NCI-H460 (cell line): ENCODE measurements at regions not wholly inside any gene's neighbourhood (a gene's known extent, or its start where the extent isn't known, plus 50 kb on each side); places are given as distances from the start of the nearest gene placed in this dataset.

Experiments used
- DNase-seq: peaks from one replicate; pipeline ENCODE4 v3.0.0-alpha.2; 2016; ENCODE audit warnings: low read depth; ENCODE audit errors: extremely low read depth

DNA sequence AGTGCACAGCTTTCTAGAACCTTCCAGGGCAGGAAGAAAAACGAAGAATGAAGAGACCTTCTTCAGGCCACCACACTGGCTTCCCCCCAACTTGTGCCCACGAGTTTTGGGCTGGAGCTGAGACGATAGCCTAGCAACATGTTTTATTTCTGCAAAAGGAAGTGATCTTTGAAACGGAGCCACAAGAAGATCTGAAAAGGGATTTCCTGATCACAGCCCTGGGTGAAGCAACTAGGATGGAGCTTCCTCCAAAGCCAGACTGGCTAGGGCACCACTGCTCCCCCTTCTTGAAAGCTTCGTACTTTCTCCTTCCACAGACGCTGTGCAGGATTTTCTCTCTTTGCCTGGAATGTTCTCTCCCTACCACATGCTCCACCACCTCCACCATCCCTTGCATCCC lies 418.3 kb downstream of the MED13L start:
- DNase-seq, result no peak

DNA sequence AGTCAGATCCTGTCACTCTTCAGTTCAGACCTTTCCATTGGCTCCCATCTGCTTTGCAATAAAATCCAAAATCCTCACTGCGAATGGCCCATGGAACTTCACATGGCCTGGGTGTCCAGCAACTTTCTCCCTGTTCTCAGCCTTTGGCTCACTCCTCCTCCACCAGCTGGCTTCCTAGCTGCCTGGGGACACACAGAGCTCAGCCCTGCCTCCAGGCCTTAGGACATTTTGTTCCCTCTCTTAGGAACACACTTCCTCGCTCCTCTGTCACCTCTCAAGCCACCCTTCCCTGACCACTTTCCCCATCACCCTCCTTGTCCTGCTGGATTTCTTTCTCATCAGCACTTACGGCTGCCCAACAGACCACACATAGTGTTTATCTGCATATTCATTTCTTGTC lies 419.6 kb downstream of the MED13L start:
- no peak for DNase-seq

DNA sequence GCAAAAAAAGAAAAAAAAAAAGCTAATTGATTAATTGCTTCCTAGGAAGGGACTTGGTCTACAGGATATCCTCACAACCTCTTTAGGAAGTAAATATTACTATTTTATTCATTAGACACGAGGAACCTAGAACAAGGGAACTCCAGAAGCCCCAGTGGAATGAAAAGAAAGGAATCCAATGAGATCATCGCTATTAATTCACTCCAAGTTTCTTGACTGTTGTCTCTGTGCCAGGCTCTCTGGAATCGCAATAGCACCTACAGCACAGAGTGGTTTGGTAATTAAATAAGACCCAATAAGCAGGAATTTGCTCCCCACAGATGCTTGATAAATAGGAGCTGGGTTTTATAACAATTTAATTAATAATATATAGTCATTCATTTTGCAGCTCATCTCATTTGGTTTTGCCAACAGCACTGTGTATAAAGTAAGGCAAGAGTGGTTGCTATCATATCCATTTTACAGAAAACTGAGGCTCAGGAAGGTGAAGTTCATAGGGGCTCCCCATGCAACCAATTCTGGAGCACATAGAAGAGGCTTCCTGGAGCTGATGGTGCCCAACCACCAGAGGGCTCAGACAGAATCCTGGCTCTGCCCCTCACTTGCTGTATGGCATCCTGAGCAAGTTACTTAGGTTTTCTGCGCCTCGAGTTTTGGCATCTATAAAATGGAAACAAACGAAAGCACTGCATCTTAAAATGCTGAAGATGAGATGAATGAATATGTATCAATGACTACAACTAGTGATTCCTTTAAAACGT lies 420.2 kb downstream of the MED13L start:
- DNase-seq, result no peak

DNA sequence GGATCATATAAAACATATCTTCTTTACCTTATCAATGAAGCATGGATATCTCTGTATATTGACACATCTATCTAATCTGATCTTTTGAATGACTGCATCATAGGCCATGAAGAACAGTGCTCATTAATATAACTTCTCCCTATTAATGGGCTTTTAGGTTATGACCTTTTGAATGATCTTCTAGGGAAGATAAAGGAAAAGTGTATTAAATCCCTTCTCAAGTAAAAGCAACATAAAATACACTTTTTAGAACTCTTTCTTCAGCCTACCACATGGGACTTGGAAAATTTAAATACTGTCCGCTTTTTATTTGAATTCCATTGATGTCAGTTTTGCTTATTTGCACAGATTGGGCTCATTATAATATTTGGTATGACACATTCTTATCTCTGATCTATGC lies 425.4 kb downstream of the MED13L start:
- no peak for DNase-seq

DNA sequence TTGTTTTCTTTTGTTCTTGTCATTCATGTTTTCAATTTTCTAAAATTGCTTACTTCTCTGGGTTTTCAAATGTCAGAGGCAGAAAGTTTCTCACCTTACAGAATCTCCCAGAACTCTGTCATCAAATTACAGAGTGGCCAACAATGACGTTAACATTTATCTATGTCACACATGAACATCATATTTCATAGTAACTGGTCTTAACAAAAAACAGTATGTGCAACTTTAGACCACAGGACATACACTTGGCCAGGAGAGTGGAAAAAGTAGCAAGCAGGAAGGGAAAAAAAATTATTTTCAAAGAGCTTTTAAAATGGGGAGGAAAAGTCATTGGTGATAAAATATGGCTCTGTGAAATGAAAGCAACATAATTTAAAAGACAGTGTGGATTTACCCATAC lies 426.5 kb downstream of the MED13L start:
- DNase-seq, result no peak

DNA sequence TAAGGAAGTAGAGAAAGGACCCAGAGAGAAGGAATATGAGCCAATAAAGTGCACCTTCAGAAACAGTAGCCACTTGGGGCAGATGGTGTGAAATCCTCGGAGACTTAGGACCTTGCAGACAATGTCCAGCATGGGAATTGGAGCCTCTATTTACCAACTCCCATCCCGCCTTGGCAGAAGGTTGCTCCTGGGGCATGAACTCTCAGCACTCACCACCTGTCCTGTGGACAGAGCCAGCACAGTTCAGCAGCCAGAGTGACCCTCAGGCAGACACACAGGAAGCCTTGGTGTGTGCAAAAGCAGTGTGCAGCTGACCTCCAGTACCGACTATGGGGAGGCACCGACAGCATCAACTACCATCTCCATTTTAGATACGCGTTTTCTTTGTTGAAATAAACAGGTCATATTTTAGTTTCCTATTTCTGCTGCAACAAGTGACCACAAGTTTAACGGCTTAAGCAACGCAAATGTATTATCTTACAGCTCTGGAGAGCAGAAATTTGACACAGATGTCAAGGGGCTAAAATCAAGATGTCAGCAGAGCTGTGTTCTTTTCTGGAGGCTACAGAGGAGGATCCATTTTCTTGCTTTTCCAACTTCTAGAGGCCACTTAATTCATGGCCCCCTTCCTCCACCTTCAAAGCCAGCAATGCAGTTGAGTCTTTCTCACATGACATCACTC lies 428.1 kb downstream of the MED13L start:
- no peak for DNase-seq

DNA sequence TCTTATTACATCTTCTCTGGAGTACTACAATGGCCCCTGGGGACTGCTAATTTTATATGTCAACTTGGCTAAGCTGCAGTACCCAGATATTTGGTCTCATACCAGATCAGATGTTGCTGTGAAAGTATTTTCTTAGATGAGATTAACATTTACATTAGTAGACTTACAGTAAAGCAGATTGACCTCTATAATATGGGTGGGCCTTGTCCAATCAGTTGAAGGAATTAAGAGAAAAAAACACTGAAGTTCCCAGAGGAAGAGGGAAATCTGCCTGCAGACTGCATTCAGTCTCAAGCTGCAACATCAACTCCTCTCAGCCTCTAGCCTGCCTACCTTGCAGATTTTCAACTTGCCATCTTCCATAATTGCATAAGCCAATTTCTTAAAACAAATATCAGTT lies 430.1 kb downstream of the MED13L start:
- DNase-seq, result no peak

DNA sequence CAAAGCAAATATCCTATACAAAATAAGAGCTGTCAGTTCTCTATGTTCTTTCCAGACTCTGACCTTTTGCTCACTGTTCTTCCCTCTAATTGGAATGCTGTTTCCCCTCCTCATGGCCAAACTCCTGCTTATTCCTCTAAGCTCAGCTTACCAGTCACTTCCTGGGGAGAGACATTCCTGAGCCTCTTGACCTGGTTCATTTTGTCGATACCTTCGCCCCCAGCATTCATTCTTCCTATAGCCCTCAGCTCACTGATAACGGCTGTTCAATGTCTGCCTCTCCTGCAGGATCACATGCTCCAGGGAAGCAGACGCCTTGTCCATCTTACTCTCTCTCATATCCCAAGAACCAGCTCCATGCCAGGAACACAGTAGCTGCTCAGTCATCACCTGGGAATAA lies 431.0 kb downstream of the MED13L start:
- no peak for DNase-seq

DNA sequence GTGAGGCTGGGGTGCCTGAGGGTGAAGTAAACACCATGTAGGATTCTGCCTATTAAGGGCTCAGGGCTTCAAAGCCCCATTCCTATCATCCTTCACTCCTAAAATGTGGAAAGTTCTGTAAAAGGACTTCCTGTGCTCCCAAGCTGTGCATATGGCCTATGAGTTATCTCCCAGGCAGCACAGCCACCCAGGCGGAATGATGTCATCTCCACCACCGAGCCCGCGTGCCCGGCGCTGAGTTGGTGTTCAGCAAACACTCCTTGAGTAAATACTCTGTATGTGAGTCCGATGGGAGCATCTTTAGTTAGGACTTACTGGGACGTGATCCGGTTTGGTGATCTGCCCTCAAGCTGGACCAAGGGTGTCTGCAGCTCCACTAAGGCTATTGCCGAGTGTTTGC lies 437.3 kb downstream of the MED13L start:
- no peak for DNase-seq

DNA sequence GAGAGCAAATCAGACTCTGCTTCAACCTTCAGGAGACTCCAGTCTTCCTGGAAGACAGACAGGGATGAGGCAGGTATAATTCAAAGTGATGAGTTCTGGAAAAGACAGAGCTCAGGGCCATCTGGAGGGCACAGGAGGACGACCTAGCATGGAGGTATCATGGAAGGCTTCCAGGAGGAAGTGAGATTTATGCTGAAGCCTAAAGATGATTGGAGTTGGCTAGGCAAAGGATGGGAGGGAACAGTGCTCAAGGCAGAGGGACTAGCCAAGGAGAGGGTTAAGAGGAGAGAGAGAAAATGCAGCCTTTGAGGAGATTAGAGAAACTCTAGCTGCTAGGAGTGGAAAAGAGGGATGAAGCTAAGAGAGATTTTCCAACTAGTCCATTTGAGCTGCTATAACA lies 438.5 kb downstream of the MED13L start:
- DNase-seq, result no peak

DNA sequence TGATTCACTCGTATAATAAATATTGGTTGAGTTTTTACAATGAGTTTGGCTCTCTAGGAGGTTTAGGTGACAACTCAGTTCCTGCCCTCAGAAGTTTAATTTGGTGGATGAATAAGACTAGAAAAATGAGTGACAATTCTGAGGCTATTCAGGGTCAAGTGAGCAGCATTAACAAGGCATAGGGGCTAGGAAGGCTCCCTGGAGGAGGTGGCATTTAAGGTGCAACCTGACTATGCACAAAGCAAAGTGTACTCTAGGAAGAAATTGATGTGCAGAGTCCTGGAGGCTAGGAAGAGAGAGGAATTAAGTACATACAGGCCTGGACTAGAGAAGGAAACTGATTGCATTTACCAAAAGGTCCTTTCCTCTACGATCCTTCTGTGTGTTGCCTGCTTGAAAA lies 440.3 kb downstream of the MED13L start:
- DNase-seq, result no peak

DNA sequence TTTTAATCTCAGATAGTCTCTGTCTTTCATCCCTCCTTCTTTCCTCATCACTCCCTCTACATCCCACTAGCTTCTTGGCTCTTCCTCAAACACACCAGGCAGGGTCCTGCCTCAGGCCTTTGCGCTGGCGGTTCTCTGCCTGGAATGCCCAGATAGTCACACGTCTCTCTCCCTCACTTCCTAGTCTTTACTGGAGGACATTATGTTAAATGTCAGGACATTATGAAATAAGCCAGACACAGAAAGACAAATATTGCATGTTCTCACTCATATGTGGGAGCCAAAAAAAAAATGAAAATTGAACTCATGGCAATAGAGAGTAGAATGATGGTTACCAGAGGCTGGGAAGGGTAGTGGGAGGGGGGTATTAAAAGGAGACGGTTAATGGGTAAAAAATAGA lies 442.0 kb downstream of the MED13L start:
- no peak for DNase-seq

DNA sequence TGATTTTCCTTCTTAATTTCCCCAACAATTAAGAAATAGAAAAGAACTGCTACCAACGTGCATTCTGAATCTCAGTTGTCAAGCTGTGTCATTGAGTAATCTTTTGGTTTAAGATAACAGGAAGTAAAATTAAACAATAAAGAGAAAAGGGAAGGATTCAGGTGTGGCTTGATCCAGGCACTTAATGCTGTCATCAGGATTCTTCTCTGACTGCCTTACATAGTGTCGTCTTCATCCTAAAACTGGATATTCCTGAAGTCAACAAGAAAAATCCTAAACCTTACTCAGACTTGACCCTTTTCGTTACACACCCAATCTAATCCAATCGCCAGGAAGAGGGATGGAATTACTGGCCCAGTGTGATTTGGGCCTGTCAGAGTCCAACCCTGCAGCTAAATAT lies 443.8 kb downstream of the MED13L start:
- no peak for DNase-seq

DNA sequence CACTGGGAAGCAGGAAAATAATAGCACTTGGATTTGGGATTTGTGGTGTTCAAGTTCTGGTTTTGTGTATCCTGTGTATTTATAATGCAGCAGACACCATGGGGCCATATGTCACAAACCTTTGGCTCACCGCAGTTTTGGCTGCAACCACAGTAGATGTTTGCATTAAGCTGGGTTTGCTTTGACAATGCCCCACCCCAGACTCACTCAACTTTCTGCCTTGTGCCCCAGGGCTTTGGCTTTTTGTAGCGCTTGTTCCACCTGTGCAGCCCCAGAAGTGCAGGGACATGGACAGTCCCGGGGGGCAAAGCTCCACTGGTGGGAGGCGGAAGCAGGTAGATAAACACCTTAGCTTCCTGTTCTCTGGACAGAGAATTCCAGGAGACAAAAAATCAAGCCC lies 446.9 kb downstream of the MED13L start:
- DNase-seq, result no peak

DNA sequence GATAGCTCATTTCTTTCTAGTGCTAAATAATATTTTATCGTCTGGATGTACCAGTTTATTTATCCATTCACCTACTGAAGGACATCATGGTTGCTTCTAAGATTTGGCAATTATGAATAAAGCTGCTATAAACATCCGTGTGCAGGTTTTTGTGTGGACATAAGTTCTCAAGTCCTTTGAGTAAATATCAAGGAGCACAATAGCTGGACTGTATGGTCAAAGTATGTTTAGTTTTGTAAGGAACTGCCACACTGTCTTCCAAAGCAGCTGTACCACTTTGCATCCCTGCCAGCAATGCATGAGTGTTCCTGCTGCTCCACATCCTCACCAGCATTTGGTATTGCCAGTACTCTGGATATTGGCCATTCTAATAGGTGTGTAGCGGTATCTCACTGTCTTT lies 447.4 kb downstream of the MED13L start:
- no peak for DNase-seq

DNA sequence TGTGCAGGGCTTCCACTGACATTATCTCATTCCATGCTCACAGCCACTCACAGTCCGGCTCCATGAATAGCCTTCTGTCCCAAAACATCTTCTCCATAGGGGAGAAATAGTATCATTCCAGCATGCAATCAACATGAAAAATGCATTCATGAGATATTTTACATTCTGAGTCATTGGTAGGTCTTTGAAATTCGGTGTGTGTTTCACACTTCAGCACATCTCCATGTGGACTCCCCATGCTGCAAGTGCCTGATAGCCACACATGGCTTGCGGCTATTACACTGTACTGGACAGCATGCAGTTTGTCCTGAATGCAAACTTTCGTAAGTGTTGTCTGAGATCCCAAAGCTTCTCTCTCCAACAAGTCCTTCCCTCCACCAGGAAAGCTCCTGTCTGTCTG lies 449.3 kb downstream of the MED13L start:
- no peak for DNase-seq

DNA sequence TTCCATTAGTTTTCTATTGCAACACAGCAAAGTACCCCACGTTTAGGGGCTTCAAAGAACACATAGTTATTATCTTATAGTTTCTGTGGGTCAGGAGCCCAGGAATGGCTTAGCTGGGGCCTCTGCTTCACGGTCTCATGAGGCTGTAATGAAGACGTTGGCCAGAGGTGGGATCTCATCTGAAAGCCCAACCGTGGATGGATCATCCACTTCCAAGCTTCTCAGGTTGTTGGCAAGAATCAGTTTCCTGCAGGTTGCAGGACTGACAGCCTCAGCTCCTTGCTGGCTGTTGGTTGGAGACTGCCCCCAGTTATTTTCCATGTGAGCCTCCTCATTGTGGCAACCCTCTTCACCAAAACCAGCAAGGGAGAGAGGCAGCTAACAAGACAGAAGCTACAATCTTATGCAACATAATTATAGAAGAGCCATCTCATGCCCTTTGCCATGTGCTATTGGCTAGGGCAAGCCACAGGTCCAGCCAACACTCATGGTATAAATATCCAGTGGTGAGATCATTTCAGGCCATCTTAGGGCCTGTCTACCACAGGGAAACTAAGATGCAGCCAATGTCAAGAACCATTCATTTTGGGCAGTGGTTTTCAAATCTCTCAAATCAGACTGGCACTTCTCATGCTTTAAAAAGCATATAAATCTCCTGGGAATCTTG lies 452.4 kb downstream of the MED13L start:
- no peak for DNase-seq

DNA sequence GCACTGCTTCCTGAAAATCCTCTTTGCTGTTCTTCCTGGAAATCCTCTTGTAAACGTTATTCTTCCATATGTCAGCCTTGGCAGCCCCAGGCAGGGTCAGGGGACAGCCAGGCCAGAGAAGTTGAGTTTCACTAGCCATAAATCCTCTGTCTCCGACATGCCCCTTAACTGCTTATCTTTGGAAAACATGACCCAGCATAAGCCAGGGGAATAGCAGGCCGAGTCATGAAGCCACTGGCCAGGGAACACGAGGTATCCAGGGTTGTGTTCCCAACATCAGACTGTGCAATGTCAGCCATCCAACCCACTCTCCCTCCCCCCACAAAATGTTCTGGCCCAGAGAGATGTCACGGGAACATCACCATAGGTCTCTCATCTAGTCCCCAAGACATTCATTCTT lies 453.9 kb downstream of the MED13L start:
- DNase-seq, result no peak

DNA sequence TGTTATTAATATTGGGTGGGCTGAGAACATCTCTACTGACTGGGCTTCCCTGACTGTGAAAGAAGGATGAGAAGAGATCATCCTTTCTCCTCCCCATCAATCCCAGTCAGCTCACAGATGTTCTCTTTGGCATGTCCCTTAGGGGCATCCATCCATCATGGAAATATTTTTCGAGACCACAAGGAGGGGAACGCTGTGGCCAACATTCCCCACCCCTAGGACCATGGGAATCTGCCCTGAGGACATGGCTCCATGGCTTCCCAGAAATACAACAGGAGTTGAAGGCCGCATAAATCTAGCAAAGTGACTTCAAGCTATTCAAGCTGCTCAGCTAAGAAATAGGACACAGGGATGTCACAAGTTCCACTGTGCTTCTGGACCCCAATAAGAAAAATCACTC lies 456.8 kb downstream of the MED13L start:
- DNase-seq, result no peak

DNA sequence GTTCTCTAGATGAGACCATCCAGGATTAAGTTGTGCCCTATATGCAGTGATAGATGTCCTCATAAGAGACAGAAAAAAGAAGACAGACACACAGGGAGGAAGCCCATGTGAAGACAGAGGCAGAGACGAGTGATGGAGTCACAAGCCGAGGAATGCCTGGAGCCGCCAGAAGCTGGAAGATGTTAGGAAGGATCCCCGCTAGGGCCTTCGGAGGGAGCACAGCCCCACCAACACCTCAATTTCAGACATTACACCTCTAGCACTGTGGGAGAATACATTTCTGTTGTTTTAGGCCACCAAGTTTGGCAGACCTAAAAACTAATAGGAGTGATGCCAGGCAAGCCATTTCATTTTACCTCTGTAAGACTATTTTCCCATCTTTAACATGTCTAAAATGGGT lies 458.5 kb downstream of the MED13L start:
- DNase-seq, result no peak

DNA sequence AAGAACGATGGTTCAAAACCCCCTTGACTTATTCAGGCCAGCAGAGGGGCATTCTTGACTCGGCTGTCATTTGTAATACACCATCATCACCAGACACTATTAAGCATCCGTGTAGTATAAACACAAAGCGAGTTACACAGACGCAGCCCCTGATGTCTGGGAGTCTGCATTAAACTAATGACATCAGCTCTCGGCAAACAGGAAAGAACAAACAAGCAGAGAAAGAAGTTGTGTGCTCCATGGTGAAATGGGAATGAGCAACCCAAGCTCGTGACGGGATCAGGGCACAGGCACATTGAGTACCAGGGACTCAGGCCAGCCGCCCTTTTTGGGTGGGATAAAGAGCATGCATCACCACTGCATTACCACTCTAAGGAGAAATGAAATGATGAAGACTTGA lies 460.1 kb downstream of the MED13L start:
- DNase-seq, result no peak

DNA sequence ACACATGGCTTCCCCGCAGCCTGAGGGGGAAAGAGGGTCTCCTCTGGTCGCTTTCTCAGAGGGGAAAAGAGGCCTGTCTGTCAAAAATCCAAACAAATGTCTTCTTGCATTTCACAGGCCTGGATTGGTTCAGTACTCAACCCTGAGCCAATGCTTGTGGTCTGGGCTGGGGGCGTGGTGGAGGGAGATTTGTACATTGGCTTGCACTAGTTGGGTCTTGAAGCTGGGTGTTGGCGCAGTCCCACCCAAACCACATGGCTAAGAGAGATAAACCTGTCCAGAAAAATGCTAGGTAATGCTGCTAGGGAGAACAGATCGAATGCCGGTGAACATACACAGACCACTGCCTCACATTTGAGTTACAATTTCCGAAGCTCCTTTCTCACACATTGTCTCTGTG lies 461.6 kb downstream of the MED13L start:
- DNase-seq, result no peak
